Nephron (organoid): ENCODE measurements at regions not wholly inside any gene's neighbourhood (a gene's known extent, or its start where the extent isn't known, plus 50 kb on each side); places are given as distances from the start of the nearest gene placed in this dataset.
A peak's percentile ranks its signal among the peaks of the same experiment; 100 is the strongest.

ENCODE experiments used
- H3K27ac Mint-ChIP-seq, 3 experiments: 2 replicates each; pipeline ENCODE4 v1.8.0; 2020; ENCODE audit warnings: mixed read lengths in 3 of 3, mild to moderate bottlenecking in 2 of 3, moderate library complexity in 1 of 3
- H3K27me3 Mint-ChIP-seq: 2 replicates; pipeline ENCODE4 v1.8.0; 2021; ENCODE audit warnings: low read depth, mild to moderate bottlenecking, moderate library complexity, mixed read lengths
- H3K36me3 Mint-ChIP-seq: 2 replicates; pipeline ENCODE4 v1.8.0; 2020; ENCODE audit warnings: low read depth, mixed read lengths
- H3K4me1 Mint-ChIP-seq: 2 replicates; pipeline ENCODE4 v1.8.0; 2020; ENCODE audit warnings: mixed read lengths
- H3K4me3 Mint-ChIP-seq, 3 experiments: 2 replicates each; pipeline ENCODE4 v1.8.0; 2020; ENCODE audit warnings: mild to moderate bottlenecking in 3 of 3, mixed read lengths in 3 of 3, moderate library complexity in 2 of 3
- H3K9me3 Mint-ChIP-seq: 2 replicates; pipeline ENCODE4 v1.8.0; 2020; ENCODE audit warnings: mixed read lengths
- TF ChIP-seq, protein P1 (sequence below), 3 experiments: fragments of 200-600 bp; sonication (generic); IDR thresholded peaks; one replicate each; pipeline ENCODE4 v1.5.0; 2021; ENCODE audit warnings: antibody characterized with exemption in 3 of 3; ENCODE audit not compliant: unreplicated experiment in 3 of 3

- TF ChIP-seq, protein P1, sequence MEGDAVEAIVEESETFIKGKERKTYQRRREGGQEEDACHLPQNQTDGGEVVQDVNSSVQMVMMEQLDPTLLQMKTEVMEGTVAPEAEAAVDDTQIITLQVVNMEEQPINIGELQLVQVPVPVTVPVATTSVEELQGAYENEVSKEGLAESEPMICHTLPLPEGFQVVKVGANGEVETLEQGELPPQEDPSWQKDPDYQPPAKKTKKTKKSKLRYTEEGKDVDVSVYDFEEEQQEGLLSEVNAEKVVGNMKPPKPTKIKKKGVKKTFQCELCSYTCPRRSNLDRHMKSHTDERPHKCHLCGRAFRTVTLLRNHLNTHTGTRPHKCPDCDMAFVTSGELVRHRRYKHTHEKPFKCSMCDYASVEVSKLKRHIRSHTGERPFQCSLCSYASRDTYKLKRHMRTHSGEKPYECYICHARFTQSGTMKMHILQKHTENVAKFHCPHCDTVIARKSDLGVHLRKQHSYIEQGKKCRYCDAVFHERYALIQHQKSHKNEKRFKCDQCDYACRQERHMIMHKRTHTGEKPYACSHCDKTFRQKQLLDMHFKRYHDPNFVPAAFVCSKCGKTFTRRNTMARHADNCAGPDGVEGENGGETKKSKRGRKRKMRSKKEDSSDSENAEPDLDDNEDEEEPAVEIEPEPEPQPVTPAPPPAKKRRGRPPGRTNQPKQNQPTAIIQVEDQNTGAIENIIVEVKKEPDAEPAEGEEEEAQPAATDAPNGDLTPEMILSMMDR (IDR thresholded peaks at IDR 0.05; ENCODE audit: unreplicated experiment in 3 of 3): no peak
- H3K36me3 Mint-ChIP-seq: no peaks in the 10 kb centered on the region
- H3K27ac Mint-ChIP-seq: no peak overlapping the region
- peaks cover 9% of the 10 kb centered on the region for H3K27me3 Mint-ChIP-seq
- H3K4me1 Mint-ChIP-seq: peaks cover 6% of the 10 kb centered on the region
- H3K4me3 Mint-ChIP-seq: no peak overlapping the region
- H3K9me3 Mint-ChIP-seq: no peaks in the 10 kb centered on the region
Observed at GRCh38 chr19:28869459-28869858, 343.5 kb downstream of the UQCRFS1 start.

DNA sequence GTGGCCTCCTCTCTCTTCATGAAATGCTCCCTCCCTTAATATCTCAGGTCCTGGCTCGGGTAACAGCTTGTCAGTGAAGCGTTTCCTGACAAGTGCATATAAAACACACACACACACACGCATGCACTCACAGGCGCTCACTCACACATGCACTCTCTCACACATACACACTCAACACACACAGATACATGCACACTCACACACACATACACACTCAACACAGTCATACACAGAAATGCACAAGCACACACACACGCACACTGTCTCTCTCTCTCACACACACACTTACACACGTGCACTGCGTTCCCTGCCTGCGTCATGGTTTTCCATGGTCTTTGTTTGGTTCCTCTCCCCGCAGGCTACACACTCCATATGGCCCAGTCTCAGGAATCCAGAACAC lies 344.1 kb downstream of the UQCRFS1 start:
- H3K4me3 Mint-ChIP-seq: no peak overlapping the region
- no peaks in the 10 kb centered on the region for H3K36me3 Mint-ChIP-seq
- H3K9me3 Mint-ChIP-seq: no peaks in the 10 kb centered on the region
- TF ChIP-seq, protein P1 (IDR thresholded peaks at IDR 0.05; ENCODE audit: unreplicated experiment in 3 of 3): no peak
- H3K4me1 Mint-ChIP-seq: peaks cover 12% of the 10 kb centered on the region
- no peak overlapping the region for H3K27ac Mint-ChIP-seq
- peaks cover 10% of the 10 kb centered on the region for H3K27me3 Mint-ChIP-seq

DNA sequence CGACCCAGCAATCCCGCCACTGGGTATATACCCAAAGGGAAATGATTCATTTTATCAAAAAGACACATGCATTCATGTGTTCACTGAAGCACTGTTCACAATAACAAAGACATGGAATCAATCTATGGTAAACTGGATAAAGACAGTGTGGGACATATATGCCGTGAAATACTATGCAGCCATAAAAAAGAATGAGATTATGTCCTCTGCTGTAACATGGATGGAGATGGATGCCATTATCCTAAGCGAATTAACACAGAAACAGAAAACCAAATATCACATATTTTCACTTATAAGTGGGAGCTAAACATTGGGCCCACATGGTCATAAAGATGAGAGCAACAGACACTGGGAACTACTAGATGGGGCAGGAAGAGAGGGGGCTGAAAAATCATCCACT lies 345.0 kb downstream of the UQCRFS1 start:
- Mint-ChIP-seq H3K4me1 (peaks cover 12% of the 10 kb centered on the region), H3K4me3 (no peak overlapping the region), H3K27me3 (peaks cover 10% of the 10 kb centered on the region), H3K9me3 (no peaks in the 10 kb centered on the region), H3K27ac (no peak overlapping the region), H3K36me3 (no peaks in the 10 kb centered on the region)
- TF ChIP-seq, protein P1 (IDR thresholded peaks at IDR 0.05; ENCODE audit: unreplicated experiment in 3 of 3): no peak

DNA sequence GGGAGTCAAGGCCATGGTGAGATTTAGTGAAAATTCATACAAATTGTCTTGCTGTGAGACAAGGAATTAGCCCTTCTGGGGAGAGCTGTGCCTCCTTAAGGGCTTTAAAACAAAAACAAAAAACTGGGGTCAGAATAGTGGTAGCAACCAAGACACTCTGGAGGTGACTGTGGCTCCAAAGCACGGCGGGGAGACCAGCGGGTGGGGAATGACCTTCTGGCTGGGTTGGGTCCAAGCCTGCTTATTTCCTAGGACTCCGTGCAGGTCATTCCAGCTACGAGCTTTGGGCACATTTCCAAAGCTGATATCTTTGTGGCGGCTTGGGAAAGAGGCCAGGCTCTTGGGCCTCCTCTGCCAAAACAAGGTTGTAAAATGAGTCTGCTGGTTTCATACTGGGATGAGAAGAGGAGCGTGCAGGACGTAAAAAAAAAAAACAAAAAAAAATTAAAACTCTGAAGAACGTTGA lies 348.3 kb downstream of the UQCRFS1 start:
- Mint-ChIP-seq H3K9me3 (no peaks in the 10 kb centered on the region), H3K4me1 (peaks cover 12% of the 10 kb centered on the region), H3K4me3 (peak overlapping the region in 1 of 3 experiments; percentile 1), H3K27me3 (peaks cover 10% of the 10 kb centered on the region), H3K27ac (peak overlapping the region; percentile 16 to 81 (median 80)), H3K36me3 (no peaks in the 10 kb centered on the region)
- TF ChIP-seq, protein P1 (IDR thresholded peaks at IDR 0.05; ENCODE audit: unreplicated experiment in 3 of 3): no peak

GRCh38 chr19:28864024-28864503 lies 348.9 kb downstream of the UQCRFS1 start:
- TF ChIP-seq, protein P1 (IDR thresholded peaks at IDR 0.05; ENCODE audit: unreplicated experiment in 3 of 3): no peak
- Mint-ChIP-seq H3K36me3 (no peaks in the 10 kb centered on the region), H3K27ac (peak overlapping the region; percentile 16 to 81 (median 80)), H3K27me3 (peaks cover 10% of the 10 kb centered on the region), H3K9me3 (no peaks in the 10 kb centered on the region), H3K4me1 (peaks cover 12% of the 10 kb centered on the region), H3K4me3 (no peak overlapping the region)

GRCh38 chr19:28862238-28862637 lies 350.7 kb downstream of the UQCRFS1 start:
- H3K9me3 Mint-ChIP-seq: no peaks in the 10 kb centered on the region
- H3K36me3 Mint-ChIP-seq: no peaks in the 10 kb centered on the region
- no peak overlapping the region for H3K27ac Mint-ChIP-seq
- H3K4me1 Mint-ChIP-seq: peaks cover 12% of the 10 kb centered on the region
- peaks cover 5% of the 10 kb centered on the region for H3K27me3 Mint-ChIP-seq
- no peak overlapping the region for H3K4me3 Mint-ChIP-seq
- TF ChIP-seq, protein P1 (IDR thresholded peaks at IDR 0.05; ENCODE audit: unreplicated experiment in 3 of 3): no peak
